ENCODE measurements at regions not wholly inside any gene's neighbourhood (a gene's known extent, or its start where the extent isn't known, plus 50 kb on each side); places are given as distances from the start of the nearest gene placed in this dataset.

DNA sequence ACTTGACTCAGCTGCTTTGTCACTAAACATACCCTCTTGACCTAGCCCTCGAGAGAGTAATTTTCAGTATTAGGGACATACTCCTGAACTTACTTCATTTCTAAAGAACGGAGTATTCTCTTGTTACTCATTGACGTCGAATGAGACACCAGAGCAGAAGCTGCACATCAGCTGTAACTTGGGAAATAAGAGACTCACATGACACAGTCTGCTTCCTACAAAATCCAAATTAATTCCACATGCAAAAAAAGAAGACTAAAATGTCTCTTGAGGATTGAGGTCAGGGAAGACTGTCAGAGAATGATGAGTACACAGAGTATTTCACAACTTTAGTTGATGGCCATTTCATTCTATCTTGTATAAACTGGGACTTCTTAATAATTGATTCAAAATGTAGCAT lies 114.7 kb upstream of the EGFR start:
- Histone ChIP-seq H3K4me2 (ENCODE audit: extremely low read depth, insufficient read depth, low read length) (peak overlapping the region; percentile 25), H3K36me3 (ENCODE audit: control insufficient read depth, insufficient read depth, low read length) (no peaks in the 10 kb centered on the region)
- TF ChIP-seq, protein P1, sequence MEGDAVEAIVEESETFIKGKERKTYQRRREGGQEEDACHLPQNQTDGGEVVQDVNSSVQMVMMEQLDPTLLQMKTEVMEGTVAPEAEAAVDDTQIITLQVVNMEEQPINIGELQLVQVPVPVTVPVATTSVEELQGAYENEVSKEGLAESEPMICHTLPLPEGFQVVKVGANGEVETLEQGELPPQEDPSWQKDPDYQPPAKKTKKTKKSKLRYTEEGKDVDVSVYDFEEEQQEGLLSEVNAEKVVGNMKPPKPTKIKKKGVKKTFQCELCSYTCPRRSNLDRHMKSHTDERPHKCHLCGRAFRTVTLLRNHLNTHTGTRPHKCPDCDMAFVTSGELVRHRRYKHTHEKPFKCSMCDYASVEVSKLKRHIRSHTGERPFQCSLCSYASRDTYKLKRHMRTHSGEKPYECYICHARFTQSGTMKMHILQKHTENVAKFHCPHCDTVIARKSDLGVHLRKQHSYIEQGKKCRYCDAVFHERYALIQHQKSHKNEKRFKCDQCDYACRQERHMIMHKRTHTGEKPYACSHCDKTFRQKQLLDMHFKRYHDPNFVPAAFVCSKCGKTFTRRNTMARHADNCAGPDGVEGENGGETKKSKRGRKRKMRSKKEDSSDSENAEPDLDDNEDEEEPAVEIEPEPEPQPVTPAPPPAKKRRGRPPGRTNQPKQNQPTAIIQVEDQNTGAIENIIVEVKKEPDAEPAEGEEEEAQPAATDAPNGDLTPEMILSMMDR (conservative IDR thresholded peaks at IDR 0.05 in 1 of 2, IDR thresholded peaks at IDR 0.05 in 1 of 2; ENCODE audit: low read depth in 1 of 2, low read length in 2 of 2), result no peak
- TF ChIP-seq EZH2 (IDR thresholded peaks at IDR 0.05; ENCODE audit: low read length, missing control alignments), result no peak

DNA sequence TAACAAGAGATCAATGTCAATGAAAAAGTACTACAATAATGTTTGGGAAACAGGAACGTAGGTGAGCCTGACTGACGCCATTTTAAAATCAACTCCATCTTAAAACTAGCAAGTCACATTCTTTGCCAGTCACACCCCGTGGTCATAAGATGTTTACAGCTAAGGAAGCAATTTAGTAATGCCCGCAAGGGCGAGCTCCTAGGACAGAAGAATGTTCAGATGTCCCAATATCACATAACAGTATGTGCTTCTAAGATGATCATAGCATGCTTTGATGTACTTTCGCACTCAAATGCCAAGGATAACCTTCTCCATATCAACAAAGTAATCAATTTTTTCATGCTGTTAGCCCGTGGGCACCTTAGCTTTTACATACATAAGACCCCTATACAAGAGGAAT lies 113.8 kb upstream of the EGFR start:
- no peak overlapping the region for H3K9ac ChIP-seq (ENCODE audit: insufficient read depth, low read length)
- no peak overlapping the region for H3K27ac ChIP-seq (ENCODE audit: insufficient read depth, low read length)
- no peaks in the 10 kb centered on the region for H3K27me3 ChIP-seq (ENCODE audit: control insufficient read depth, insufficient read depth, low read length)
- no peaks in the 10 kb centered on the region for H3K9me3 ChIP-seq (ENCODE audit: control insufficient read depth, insufficient read depth, low read depth, low read length)
- H3K79me2 ChIP-seq (ENCODE audit: control insufficient read depth, insufficient read depth, low read length), result no peaks in the 10 kb centered on the region
- H4K20me1 ChIP-seq (ENCODE audit: control insufficient read depth, extremely low read depth, insufficient read depth, low read length), result no peaks in the 10 kb centered on the region
- H3K4me1 ChIP-seq (ENCODE audit: control insufficient read depth, extremely low read depth, insufficient read depth, low read length), result peaks cover 2% of the 10 kb centered on the region
- no peak overlapping the region for H3K4me2 ChIP-seq (ENCODE audit: extremely low read depth, insufficient read depth, low read length)
- no peak for TF ChIP-seq EZH2 (IDR thresholded peaks at IDR 0.05; ENCODE audit: low read length, missing control alignments)
- TF ChIP-seq, protein P1 (conservative IDR thresholded peaks at IDR 0.05 in 1 of 2, IDR thresholded peaks at IDR 0.05 in 1 of 2; ENCODE audit: low read depth in 1 of 2, low read length in 2 of 2), result no peak
- H3K36me3 ChIP-seq (ENCODE audit: control insufficient read depth, insufficient read depth, low read length), result no peaks in the 10 kb centered on the region
- no peak overlapping the region for H3K4me3 ChIP-seq (replicated peaks in 1 of 4; ENCODE audit: control extremely low read depth in 1 of 4, insufficient read depth in 1 of 4, low read depth in 3 of 4, low read length in 4 of 4)
- H2AFZ ChIP-seq (ENCODE audit: low read length), result no peak overlapping the region
- DNase-seq (ENCODE audit: low read depth in 2 of 2), result no peak

More for the DNA sequence above, 114.7 kb upstream of the EGFR start:
- Histone ChIP-seq H2AFZ (ENCODE audit: low read length) (no peak overlapping the region), H4K20me1 (ENCODE audit: control insufficient read depth, extremely low read depth, insufficient read depth, low read length) (no peaks in the 10 kb centered on the region), H3K9ac (ENCODE audit: insufficient read depth, low read length) (no peak overlapping the region), H3K9me3 (ENCODE audit: control insufficient read depth, insufficient read depth, low read depth, low read length) (no peaks in the 10 kb centered on the region), H3K27me3 (ENCODE audit: control insufficient read depth, insufficient read depth, low read length) (no peaks in the 10 kb centered on the region), H3K4me1 (ENCODE audit: control insufficient read depth, extremely low read depth, insufficient read depth, low read length) (peaks cover 2% of the 10 kb centered on the region), H3K79me2 (ENCODE audit: control insufficient read depth, insufficient read depth, low read length) (no peaks in the 10 kb centered on the region), H3K4me3 (replicated peaks in 1 of 4; ENCODE audit: control extremely low read depth in 1 of 4, insufficient read depth in 1 of 4, low read depth in 3 of 4, low read length in 4 of 4) (no peak overlapping the region), H3K27ac (ENCODE audit: insufficient read depth, low read length) (peak overlapping the region; percentile 44)
- DNase-seq (ENCODE audit: low read depth in 2 of 2), result peak; percentile 80 to 93

DNA sequence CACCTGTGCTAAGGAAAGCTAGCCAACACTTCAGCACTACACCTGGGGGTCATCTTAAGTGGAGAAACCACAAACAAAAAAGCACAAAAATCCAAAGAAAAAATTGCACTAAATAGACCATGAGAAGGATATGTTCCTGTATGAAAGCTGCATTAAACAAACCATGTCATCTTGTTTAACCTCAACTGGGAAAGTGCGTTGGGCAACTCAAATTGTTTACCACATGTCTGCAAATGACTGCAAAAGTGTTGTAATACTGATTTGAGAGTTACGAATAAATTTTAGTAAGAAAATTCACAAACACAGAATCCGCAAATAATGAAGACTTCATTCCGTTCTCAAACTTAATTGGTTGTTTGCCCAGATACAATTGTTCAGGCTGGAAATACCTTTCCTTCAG lies 111.9 kb upstream of the EGFR start:
- no peaks in the 10 kb centered on the region for H3K79me2 ChIP-seq (ENCODE audit: control insufficient read depth, insufficient read depth, low read length)
- TF ChIP-seq EZH2 (IDR thresholded peaks at IDR 0.05; ENCODE audit: low read length, missing control alignments), result no peak
- TF ChIP-seq, protein P1 (conservative IDR thresholded peaks at IDR 0.05 in 1 of 2, IDR thresholded peaks at IDR 0.05 in 1 of 2; ENCODE audit: low read depth in 1 of 2, low read length in 2 of 2), result no peak
- H3K9me3 ChIP-seq (ENCODE audit: control insufficient read depth, insufficient read depth, low read depth, low read length), result no peaks in the 10 kb centered on the region
- H3K9ac ChIP-seq (ENCODE audit: insufficient read depth, low read length), result no peak overlapping the region
- no peak overlapping the region for H3K4me2 ChIP-seq (ENCODE audit: extremely low read depth, insufficient read depth, low read length)
- no peaks in the 10 kb centered on the region for H3K27me3 ChIP-seq (ENCODE audit: control insufficient read depth, insufficient read depth, low read length)
- DNase-seq (ENCODE audit: low read depth in 2 of 2), result peak in 1 of 2 donors; percentile 58
- H3K36me3 ChIP-seq (ENCODE audit: control insufficient read depth, insufficient read depth, low read length), result no peaks in the 10 kb centered on the region
- H3K4me3 ChIP-seq (replicated peaks in 1 of 4; ENCODE audit: control extremely low read depth in 1 of 4, insufficient read depth in 1 of 4, low read depth in 3 of 4, low read length in 4 of 4), result no peak overlapping the region
- H3K27ac ChIP-seq (ENCODE audit: insufficient read depth, low read length), result no peak overlapping the region
- no peak overlapping the region for H2AFZ ChIP-seq (ENCODE audit: low read length)
- peaks cover 2% of the 10 kb centered on the region for H3K4me1 ChIP-seq (ENCODE audit: control insufficient read depth, extremely low read depth, insufficient read depth, low read length)
- no peaks in the 10 kb centered on the region for H4K20me1 ChIP-seq (ENCODE audit: control insufficient read depth, extremely low read depth, insufficient read depth, low read length)

Data from fibroblast of lung (primary cell).